GM18861 (cell line): ENCODE measurements at regions not wholly inside any gene's neighbourhood (a gene's known extent, or its start where the extent isn't known, plus 50 kb on each side); places are given as distances from the start of the nearest gene placed in this dataset.
"Not testable (repeated sequence)": the region's sequence is repeated elsewhere in the genome, so short reads cannot be mapped to it uniquely, and the experiment has no call there.

Experiments used
- ATAC-seq: cut with Tn5 transposase; IDR thresholded peaks from one replicate; pipeline ENCODE4 v1.9.1; 2021; ENCODE audit not compliant: unreplicated experiment

DNA sequence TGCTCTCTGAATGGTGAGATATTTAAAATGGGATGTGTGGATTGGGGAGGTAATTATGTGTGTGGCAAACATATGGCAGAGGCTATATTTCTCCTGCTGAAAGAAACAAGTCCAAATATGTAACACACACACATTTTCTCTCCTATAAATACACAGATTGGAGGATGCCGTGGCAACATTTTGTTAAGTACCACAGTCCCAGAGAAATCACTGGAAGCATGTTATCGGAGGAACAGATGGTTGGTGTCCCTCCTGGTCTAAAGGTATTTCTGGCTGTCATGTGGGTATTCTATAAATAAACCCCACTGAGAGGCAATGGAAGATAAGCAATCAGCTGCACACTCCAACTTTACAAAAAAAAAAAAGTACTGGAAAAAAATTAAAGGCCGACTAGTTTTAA lies 528.3 kb upstream of the BOD1L1 start:
- no peak for ATAC-seq

DNA sequence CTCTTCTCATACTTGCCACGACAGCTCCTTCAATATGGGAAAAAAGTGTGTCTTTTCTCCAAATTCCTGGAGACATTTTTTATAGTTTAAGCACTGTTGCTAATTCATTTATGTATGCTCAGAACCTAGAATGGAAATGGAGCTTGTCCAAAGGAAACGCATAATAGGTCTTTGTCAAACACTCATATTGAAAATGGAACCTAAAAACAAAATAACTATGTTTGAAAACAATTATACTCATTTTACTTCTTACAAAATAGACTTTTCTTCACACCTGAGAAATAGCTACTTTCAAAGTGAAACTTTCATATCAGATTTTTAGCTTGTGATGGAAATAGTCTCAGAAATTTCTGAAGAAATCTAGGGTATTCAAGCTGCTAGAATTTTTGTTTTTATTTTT lies 529.7 kb upstream of the BOD1L1 start:
- peak; percentile 61 for ATAC-seq

DNA sequence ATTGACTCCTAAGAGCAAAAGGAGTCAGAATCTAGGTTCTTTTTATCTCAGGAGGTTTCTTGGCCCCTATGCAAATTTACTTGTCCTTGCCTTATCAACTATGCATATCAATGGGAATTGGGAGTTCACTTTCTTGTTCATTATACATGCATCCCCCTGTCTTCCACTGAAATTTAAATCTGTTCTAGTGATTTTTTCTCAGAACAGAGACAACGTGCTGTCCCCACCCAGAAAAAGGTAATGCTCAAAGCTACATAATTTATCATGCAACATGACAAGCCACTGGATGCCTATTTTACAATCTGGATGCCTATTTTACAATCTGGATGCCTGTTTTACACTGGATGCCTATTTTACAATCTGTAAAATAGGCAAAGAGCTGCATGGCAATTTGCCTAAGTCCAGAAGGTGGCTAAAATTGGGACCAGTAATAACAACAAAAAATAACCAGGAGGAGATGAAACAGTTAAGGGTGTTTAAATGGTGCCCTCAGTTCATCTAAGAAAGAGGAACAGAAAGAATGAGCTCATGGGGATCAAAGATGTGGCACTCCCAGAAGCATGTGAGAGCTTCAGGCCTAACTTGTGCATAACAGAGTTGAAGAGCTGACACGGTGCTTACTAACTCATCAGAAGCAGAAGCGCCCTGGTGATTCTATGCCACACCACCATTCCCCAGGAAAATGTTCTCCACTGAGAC lies 537.8 kb upstream of the BOD1L1 start:
- ATAC-seq: peak; percentile 98

DNA sequence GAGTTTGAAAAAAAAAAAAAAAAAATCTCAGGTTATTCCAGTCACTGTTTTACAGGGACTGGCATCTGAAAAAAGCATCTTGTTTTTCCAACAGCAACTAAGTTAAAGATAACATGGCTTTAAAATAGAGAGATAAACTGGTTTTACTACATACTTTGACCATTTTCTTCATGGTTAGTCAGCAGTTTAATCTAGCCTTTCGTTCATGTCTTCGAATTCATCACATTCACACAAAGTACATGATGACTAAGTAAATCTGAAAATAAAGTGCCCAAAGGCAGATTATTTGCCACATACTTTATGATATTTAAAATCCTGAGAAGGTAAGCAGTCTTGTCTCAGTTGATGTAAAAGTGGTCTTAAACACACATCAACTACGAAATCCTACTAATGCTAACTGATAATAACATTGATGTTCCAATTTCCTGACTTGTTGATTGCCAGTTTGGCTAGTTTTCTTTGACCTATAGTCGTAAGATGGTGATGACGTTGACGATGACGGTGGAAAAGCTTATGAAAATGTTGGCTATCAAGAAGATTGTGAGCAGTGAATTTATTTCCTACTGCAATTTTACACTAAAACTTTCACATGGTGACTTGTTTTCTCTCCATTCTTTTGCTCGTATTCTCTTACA lies 540.5 kb upstream of the BOD1L1 start:
- no peak for ATAC-seq

DNA sequence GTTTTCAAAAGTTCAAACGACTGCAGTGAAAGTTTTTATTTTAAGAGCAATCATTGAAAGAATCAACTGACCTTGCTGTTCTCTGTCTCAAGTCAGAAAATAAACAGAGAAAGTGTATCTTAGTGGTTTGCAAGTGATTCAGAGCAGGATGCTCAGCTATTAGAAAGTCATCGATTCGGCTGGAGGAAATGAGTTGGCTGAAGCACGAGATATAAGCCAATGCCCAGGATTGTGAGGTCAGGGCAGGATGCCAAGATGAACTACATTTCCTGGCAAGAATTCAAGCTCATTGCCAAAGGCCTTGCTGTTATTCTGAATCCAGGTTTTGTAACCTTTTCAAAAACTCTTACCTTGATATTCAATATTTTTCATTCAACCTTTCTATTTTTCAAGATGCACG lies 541.4 kb upstream of the BOD1L1 start:
- peak; percentile 81 for ATAC-seq

DNA sequence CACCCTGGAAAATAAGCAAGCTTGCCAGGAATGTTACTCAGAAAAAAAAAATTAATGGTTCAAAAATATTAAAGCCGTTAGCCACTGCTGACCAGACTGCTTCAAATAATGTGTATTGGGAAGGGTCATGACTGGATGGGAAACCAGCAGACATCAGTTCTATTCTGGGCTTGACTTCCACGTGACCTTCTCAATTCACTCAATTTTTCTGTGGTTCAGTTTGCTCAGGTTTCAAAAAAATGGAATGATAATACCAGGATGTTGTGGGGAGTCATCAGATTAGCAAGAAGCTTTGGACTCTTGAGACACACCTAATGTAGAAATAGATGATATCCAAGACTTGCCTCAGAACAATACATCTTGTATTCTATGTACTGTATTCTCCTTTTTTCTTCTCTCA lies 541.9 kb upstream of the BOD1L1 start:
- ATAC-seq: no peak

DNA sequence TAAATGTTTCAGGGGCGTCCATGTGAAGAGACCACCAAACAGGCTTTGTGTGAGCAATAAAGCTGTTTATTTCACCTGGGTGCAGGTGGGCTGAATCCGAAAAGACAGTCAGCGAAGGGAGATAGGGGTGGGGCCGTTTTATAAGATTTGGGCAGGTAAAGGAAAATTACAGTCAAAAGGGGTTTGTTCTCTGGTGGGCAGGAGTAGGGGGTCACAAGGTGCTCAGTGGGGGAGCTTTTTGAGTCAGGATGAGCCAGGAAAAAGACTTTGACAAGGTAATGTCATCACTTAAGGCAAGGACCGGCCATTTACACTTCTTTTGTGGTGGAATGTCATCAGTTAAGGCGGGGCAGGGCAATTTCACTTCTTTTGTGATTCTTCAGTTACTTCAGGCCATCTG lies 542.4 kb upstream of the BOD1L1 start:
- ATAC-seq: not testable (repeated sequence)

DNA sequence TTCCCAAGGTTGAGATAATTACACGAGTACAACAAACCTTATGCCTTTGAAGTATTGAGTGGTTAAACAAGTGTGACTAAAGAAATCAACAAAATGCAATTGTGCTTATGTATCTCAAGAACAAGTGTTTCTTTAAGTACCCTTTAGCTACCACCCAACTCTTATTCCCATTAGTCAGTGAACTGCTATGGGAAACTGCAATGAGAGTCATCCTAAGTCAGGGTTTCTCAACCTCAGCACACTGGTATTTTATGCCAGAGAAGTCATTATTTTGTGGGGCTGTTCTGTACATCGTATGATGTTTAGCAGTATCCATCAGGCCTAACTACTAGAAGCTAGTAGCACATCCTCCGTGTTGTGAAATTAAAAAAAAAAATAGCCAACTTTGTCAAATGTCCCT lies 549.1 kb upstream of the BOD1L1 start:
- no peak for ATAC-seq

DNA sequence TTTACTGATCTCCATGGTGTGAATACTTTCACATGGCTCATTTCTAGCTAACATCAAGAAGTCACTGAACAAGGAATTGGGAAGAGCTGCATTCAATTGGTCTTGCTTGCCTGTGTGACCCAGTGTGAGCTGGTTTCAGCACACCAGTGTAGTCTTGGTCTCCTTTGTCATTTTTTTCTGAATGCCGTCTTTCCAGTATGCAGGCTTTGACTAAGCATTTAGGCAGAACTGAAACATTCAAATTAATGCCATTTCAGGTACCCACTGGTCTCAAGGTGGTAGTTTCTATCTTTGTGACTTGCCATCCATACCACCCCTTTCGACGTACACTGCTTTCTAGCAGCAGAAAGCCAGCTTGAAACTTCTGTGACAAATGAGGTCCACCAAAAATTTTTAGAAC lies 550.5 kb upstream of the BOD1L1 start:
- ATAC-seq: peak; percentile 92

DNA sequence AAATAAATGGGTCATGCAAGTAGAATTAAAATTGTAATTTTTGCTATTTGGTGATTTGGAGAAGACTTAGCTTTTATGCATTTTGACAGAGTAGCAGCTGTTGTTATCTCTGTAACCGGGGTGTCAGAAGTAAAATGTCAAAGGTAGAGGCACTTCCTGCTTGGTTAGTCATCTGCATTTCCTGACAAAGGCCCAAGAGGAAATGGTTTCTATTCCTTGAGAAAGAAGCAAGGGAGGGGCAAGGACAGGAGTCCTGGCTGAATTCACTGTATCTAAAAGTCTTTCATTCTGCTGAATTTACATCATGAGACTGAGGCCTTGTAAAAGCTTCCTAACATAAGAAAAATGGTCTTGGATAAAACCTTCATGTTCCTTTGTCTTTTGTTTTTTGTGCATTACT lies 550.9 kb upstream of the BOD1L1 start:
- peak; percentile 53 for ATAC-seq

DNA sequence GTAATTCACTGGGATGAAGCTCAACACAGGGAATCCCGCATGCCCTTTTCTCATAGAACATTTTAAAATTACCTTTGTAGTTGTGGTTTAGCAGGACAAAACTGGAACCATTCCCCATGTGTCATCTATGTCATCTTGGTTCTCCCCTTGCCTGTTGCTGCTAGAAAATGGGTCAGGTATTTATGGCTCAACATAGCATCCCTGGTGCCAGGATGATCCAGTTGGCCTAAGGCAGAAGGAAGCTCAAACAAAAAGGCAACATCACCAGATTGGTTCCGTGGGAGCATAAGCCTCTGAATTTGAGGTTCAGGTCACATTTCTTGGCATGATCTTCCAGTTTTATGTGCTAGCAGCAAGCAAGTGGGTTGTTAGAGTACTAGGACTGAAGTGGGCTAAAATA lies 552.6 kb upstream of the BOD1L1 start:
- no peak for ATAC-seq

DNA sequence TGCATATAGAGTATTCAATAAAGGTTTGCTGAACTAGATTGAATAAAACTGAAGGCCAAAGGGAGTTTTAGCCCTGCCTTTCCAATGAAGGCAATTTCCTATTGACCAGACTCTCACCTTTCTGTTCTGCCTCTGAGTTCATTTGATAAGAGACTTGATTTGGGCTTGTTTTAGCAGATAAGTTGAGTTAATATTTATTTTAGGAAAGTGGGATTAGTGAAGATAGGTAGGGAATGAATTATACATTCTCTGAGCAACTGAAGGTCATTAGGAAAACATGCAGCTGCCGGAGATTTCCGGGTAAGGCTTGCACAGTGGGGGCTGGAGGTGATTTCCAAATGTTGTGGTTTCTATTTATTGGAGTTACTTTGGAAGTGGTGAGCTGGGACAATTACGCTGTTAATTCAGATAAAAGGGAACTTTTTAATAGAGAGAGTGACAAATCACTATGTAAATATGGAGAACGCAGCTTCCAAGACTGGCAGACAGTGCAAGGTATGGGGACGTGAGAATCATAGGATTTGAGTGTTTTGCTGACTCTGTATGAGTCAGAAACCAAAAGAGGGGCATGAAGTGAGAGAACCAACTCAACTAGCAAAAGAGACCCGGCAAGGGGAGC lies 553.6 kb upstream of the BOD1L1 start:
- no peak for ATAC-seq

DNA sequence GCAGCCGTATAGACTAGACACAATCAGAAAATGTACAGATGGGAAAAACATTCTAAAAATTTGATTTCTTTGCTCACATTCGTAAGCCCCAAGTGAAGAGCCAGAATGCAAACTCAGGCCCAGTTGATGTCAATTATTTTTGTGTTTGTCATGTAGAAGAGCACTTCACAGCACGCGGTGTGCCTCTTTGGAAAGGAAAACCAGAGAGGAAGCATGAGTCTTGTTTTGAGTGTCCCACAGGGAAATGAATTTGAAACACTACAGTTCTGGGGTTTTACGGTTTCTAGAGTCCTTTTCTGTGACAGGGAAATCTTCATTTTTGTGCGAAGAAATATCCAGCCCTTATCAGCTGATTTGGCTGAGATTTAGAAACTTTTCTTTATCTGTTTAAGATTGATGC lies 554.6 kb upstream of the BOD1L1 start:
- ATAC-seq: no peak

DNA sequence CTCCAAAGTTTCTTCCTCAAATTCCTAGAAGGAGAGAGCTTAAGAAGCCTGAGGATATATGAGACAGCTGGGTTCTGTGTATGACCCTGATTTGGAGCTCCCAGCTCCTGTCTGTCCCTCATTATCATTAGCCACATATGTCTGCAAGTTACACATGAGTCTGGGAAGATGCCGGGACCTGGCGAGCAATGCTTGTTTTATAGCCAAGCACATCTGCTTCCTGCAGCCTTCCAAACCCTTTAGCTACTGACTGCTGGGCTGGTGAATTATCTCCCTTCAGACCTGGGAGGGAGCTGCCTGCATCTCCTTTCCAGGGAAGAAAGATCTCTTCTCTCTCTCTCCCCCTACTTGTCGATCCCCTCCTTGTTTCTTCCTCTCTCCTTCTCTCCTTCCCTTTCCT lies 556.7 kb upstream of the BOD1L1 start:
- no peak for ATAC-seq

DNA sequence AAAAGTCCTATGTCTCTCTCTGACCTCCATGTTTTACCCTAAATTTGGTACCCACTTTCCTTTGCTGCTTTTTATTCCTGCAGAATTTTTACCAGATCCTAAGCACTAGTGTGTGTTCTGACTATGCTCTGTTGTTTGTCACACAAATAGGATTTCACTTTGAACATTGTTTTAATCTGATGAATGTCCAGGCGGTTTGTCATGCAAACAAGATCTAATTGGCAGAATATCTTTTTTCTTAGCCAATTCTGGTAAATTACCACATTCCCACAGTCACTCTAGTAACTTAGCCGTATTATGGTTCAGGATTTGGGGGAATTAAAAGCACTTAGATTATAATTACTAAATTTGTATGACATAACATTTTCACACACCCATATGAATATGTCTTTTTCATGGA lies 557.2 kb upstream of the BOD1L1 start:
- no peak for ATAC-seq

DNA sequence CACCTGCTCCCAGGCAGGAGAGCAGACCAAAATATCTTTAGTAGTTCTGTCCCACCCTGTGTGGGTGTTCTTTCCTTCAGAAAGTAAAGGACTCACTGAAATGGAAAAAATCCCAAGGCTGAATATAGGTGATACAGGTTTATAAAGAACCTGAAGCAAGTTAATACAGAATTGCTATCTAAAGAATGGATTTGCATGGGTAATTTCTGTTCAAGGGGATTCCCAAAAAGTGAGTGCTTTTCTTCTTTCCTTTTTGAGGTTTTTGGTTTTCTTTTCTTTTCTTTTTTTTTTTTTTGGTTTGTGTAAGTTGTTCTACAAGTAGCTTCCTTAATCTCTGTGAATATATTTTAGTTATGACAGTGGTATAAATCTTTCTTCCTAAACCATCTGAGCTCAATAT lies 560.7 kb upstream of the BOD1L1 start:
- no peak for ATAC-seq

DNA sequence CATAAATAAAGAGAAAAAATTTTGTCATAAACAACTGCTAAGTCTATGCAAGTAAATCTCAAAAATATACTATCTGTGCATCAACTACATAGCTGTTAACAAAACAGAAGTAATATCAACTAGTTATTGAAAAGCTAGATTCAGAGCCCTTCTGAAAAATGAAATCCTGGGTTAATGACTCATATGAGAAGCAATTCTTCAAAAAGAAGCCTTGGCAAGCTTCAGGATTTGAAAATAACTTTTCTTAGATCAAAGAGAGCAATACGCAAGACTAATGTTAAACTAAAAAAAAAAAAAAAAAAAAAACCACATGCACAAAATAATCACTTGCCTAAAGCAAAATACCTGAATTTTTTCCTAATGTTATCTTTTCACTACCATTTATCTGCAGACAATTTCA lies 566.1 kb upstream of the BOD1L1 start:
- no peak for ATAC-seq

DNA sequence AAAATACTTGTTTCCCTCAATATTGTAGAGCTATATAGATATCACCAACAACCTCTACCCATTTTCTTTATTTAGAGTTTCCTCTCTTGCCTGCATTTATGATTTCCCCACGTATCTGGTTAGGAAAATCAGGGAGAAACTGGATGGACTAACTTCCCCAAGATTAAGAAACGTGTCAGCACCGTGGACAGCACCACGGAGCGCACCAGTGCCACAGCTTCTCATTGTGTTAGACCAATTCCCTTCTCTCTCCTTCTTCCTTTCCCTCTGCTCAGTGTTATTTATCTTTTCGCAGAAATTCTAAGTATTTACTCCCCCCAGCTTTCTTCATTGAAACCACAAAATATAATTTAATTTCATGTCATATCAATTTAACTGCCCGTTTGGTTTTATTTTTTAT lies 568.6 kb upstream of the BOD1L1 start:
- ATAC-seq: no peak

DNA sequence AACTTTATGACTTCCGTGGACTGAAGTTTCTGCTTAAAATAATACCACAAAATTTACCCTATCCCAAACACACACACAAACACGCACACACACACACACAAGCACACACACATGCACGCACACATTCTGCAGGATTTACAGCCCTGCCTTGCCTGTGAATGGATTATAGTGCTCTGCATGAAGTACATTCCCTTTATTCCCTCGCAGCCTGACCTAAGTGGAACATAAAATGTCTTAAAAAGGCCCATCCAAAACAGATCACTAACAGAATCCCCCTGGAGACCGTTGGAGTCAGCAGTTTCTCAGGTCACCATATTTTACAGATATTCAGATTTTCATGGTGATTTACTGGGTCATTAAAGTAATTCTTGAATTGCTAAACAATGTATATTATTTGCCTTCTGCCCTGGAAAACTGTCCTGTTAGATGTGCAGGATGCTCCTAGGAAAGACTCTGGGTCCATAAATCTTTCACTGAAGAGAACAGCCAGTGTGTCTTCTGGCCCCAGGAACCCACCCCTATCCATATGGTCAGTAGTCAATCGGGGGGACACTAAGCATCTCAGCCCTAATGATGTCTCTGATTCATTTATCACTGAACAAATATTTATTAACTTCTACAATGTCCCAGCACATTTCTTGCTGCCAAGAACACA lies 587.7 kb upstream of the BOD1L1 start:
- no peak for ATAC-seq

DNA sequence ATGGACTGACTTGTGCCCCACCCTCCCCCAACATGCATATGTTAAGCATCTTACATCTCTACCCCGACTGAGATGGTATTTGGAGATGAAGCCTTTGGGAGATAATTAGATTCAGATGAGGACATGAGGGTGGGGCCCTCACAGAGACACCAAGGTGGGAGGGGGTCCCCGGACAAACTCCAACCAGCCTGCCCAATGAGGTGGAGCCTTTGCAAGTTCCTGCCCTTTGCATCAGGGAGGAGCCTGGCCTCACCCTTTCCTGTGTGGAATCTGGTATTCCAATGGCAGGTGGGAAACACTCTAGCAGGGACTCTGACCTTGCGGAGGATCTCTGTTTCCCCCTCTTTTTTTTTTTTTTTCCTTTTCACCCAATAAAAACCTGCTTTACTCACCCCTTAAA lies 589.9 kb upstream of the BOD1L1 start:
- no peak for ATAC-seq

DNA sequence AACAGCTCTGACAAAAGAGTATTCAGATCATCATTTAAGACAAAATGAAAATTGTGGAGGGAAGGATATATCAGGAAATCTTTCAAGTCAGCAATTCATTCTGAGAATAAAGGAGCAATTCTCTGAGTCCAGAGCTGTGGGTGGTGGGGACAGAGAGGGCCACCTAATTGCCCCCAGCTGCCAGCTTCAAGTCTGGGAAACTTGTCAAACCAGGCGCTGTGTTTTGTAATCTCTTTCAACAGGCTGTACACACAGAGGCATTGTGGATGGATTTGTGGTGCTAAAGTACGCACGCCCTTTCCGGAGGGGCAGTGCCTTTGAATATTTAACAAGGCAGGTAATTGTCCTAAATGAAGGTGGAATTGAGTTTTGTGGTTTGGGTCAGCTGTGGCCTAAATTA lies 591.1 kb upstream of the BOD1L1 start:
- ATAC-seq: no peak

DNA sequence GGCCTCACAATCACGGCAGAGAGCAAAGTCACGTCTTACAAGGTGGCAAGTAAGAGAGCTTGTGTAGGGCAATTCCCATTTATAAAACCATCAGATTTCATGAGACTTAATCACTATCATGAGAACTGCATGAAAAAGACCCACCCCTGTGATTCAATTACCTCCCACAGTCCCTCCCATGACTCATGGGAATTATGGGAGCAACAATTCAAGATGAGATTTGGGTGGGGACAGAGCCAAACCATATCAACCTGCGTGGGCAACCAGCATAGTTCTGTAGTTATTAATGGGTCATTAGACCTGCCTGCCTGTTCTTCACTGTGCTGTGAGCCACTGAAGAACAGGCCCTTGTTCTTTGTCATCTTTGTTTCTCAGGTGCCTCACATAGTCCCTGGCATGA lies 593.7 kb upstream of the BOD1L1 start:
- no peak for ATAC-seq
